SK-N-SH (cell line): ENCODE measurements at regions not wholly inside any gene's neighbourhood (a gene's known extent, or its start where the extent isn't known, plus 50 kb on each side); places are given as distances from the start of the nearest gene placed in this dataset.

Experiments
- CTCF ChIA-PET: fragments of 300-600, 350-600 bp; formaldehyde crosslinking; extraction: SDS; loops from one replicate; lab custom pipeline; 2021; lab: Yijun Ruan, JAX
- POLR2A ChIA-PET: fragments of 350-600 bp; sonication (Branson Sonifier 250); formaldehyde crosslinking; extraction: SDS; loops from one replicate; lab custom pipeline; 2020; ENCODE audit warnings: antibody characterized with exemption, inconsistent platforms; lab: Yijun Ruan, JAX
- DNase-seq: peaks from one replicate; pipeline ENCODE4 v3.0.0; 2012
- H2AFZ ChIP-seq: fragments of 200-600 bp; sonication (generic); 2 replicates; pipeline ENCODE4 v1.8.1; 2016; ENCODE audit warnings: antibody characterized with exemption, mild to moderate bottlenecking, low read depth
- H3F3A ChIP-seq: fragments of 200-600 bp; sonication (generic); replicated peaks from 2 replicates; pipeline ENCODE3; 2016; ENCODE audit warnings: antibody characterized with exemption, mild to moderate bottlenecking; ENCODE audit not compliant: insufficient read depth
- H3K27ac ChIP-seq, 2 experiments: fragments of 200-500 bp in 1 of 2; fragments of 200-600 bp in 1 of 2; sonication (Bioruptor generic) in 1 of 2; sonication (generic), shearing (Covaris generic) in 1 of 2; 2 replicates each; pipeline versions ENCODE4 v1.5.1 to v1.6.1; 2014 to 2016; ENCODE audit warnings: low read depth in 2 of 2, inconsistent platforms in 1 of 2, low read length in 1 of 2, mild to moderate bottlenecking in 1 of 2, mixed read lengths in 1 of 2
- H3K27me3 ChIP-seq: fragments of 200-600 bp; sonication (generic), shearing (Covaris generic); 2 replicates; pipeline ENCODE4 v1.6.1; 2016; ENCODE audit warnings: mixed run types; ENCODE audit not compliant: insufficient read depth
- H3K36me3 ChIP-seq, 2 experiments: fragments of 200-500 bp in 1 of 2; fragments of 200-600 bp in 1 of 2; sonication (Bioruptor generic) in 1 of 2; sonication (generic) in 1 of 2; replicated peaks in 1 of 2; 2 replicates each; pipeline versions ENCODE3 to v1.5.1; 2014 to 2016; ENCODE audit warnings: low read length in 1 of 2, mild to moderate bottlenecking in 1 of 2; ENCODE audit not compliant: insufficient read depth in 2 of 2, control insufficient read depth in 1 of 2
- H3K4me1 ChIP-seq, 2 experiments: fragments of 200-500 bp in 1 of 2; fragments of 200-600 bp in 1 of 2; sonication (Bioruptor generic) in 1 of 2; sonication (generic), shearing (Covaris generic) in 1 of 2; 2 replicates each; pipeline versions ENCODE4 v1.5.1 to v1.6.1; 2014 to 2016; ENCODE audit warnings: low read depth in 1 of 2, low read length in 1 of 2, mixed run types in 1 of 2; ENCODE audit not compliant: insufficient read depth in 2 of 2, control insufficient read depth in 1 of 2
- H3K4me2 ChIP-seq: fragments of 200-600 bp; sonication (generic), shearing (Covaris generic); 2 replicates; pipeline ENCODE4 v1.6.1; 2017; ENCODE audit warnings: mixed run types
- H3K4me3 ChIP-seq, 2 experiments: fragments of 200-500 bp in 1 of 2; fragments of 200-600 bp in 1 of 2; sonication (Bioruptor generic) in 1 of 2; sonication (generic), shearing (Covaris generic) in 1 of 2; 2 replicates each; pipeline versions ENCODE4 v1.5.1 to v1.8.1; 2014 to 2016; ENCODE audit warnings: low read depth in 2 of 2, inconsistent platforms in 1 of 2, low read length in 1 of 2, mild to moderate bottlenecking in 1 of 2, mixed read lengths in 1 of 2, moderate library complexity in 1 of 2
- H3K79me2 ChIP-seq: fragments of 200-600 bp; sonication (generic); 2 replicates; pipeline ENCODE4 v1.8.1; 2017; ENCODE audit warnings: mild to moderate bottlenecking; ENCODE audit not compliant: insufficient read depth
- H3K9ac ChIP-seq: fragments of 200-600 bp; sonication (generic); 2 replicates; pipeline ENCODE4 v1.6.1; 2017; ENCODE audit warnings: mixed run types
- H3K9me2 ChIP-seq: fragments of 200-600 bp; sonication (generic); 2 replicates; pipeline ENCODE4 v1.6.1; 2017; ENCODE audit warnings: mixed run types
- H3K9me3 ChIP-seq: fragments of 200-600 bp; sonication (generic); 2 replicates; pipeline ENCODE4 v1.6.1; 2017; ENCODE audit warnings: mixed run types, mild to moderate bottlenecking, moderate library complexity
- H4K20me1 ChIP-seq: fragments of 200-600 bp; sonication (generic); 2 replicates; pipeline ENCODE4 v1.6.1; 2017; ENCODE audit warnings: mild to moderate bottlenecking, mixed run types; ENCODE audit not compliant: insufficient read depth
- CHD2 ChIP-seq: fragments of 150-350 bp; IDR thresholded peaks from 2 replicates; pipeline ENCODE4 v1.6.1; 2018; ENCODE audit warnings: low read length; ENCODE audit not compliant: partially characterized antibody
- EP300 ChIP-seq, 2 experiments: IDR thresholded peaks; 2 replicates each; pipeline versions ENCODE4 v1.4.0 to v1.6.1; 2012; ENCODE audit warnings: borderline replicate concordance in 1 of 2, low read depth in 1 of 2, low read length in 1 of 2
- EZH2phosphoT487 ChIP-seq: fragments of 200-600 bp; sonication (generic); IDR thresholded peaks from 2 replicates; pipeline ENCODE4 v1.6.1; 2017; ENCODE audit warnings: low read depth, mixed run types, mild to moderate bottlenecking, antibody characterized with exemption, moderate library complexity, borderline replicate concordance
- GABPA ChIP-seq: IDR thresholded peaks from 2 replicates; pipeline ENCODE4 v1.4.0; 2012; ENCODE audit warnings: low read depth, mild to moderate bottlenecking
- GATA2 ChIP-seq: sonication (generic); formaldehyde crosslinking; IDR thresholded peaks from 2 replicates; pipeline ENCODE4 v1.5.0; 2020; ENCODE audit warnings: mild to moderate bottlenecking, missing genetic modification reagents
- MEF2A ChIP-seq: IDR thresholded peaks from 2 replicates; pipeline ENCODE4 v1.4.0; 2012; ENCODE audit warnings: low read depth, borderline replicate concordance
- MXI1 ChIP-seq: IDR thresholded peaks from 2 replicates; pipeline ENCODE4 v1.6.1; 2012; ENCODE audit warnings: mild to moderate bottlenecking, low read depth, low read length, improper control_type of control experiment
- NFIC ChIP-seq: IDR thresholded peaks from 2 replicates; pipeline ENCODE4 v1.4.0; 2012; ENCODE audit warnings: borderline replicate concordance
- POLR2AphosphoS5 ChIP-seq: IDR thresholded peaks from 2 replicates; pipeline ENCODE4 v1.6.1; 2012; ENCODE audit warnings: low read depth, low read length
- RAD21 ChIP-seq: IDR thresholded peaks from 2 replicates; pipeline ENCODE4 v1.6.1; 2012; ENCODE audit warnings: mild to moderate bottlenecking, low read length
- RFX5 ChIP-seq: IDR thresholded peaks from 2 replicates; pipeline ENCODE4 v1.6.1; 2012; ENCODE audit warnings: mild to moderate bottlenecking, improper control_type of control experiment, low read length
- SMC3 ChIP-seq: IDR thresholded peaks from 2 replicates; pipeline ENCODE4 v1.6.1; 2012; ENCODE audit warnings: low read depth, low read length, improper control_type of control experiment
- TCF12 ChIP-seq: IDR thresholded peaks from 2 replicates; pipeline ENCODE4 v1.4.0; 2012
- USF2 ChIP-seq: fragments of 150-350 bp; IDR thresholded peaks from 2 replicates; pipeline ENCODE4 v1.6.1; 2017; ENCODE audit warnings: antibody characterized with exemption, low read length, low read depth, borderline replicate concordance
- YY1 ChIP-seq: IDR thresholded peaks from 2 replicates; pipeline ENCODE4 v1.4.0; 2012; ENCODE audit warnings: low read depth, mild to moderate bottlenecking
- ZBTB33 ChIP-seq: IDR thresholded peaks from 2 replicates; pipeline ENCODE4 v1.4.0; 2012; ENCODE audit warnings: low read depth, borderline replicate concordance
- WGBS: methylation state at CpG from one replicate; pipeline ENCODE4 v1.1.6; 2017; ENCODE audit warnings: low lambda C conversion rate; 5-methylcytosine and 5-hydroxymethylcytosine counted together
- TF ChIP-seq, protein P1 (sequence below): IDR thresholded peaks from 2 replicates; pipeline ENCODE4 v1.4.0; 2012; ENCODE audit warnings: low read depth
- TF ChIP-seq, protein P2 (sequence below): IDR thresholded peaks from 2 replicates; pipeline ENCODE4; 2012

GRCh38 chr5:173755319-173755718 is 132.8 kb upstream of the CPEB4 start:
- Histone ChIP-seq H3K4me3 (no peak overlapping the region), H3K4me1 (peaks cover 0 to 40% of the 10 kb centered on the region in 2 experiments; a peak in 2 of 4 replicates), H3K9ac (no peak overlapping the region), H3K27me3 (no peaks in the 10 kb centered on the region), H3K9me3 (no peaks in the 10 kb centered on the region), H4K20me1 (no peaks in the 10 kb centered on the region), H3K79me2 (no peaks in the 10 kb centered on the region), H3K36me3 (no peaks in the 10 kb centered on the region), H3F3A (no peaks in the 10 kb centered on the region), H3K4me2 (no peak overlapping the region), H3K9me2 (no peaks in the 10 kb centered on the region), H2AFZ (no peak overlapping the region), H3K27ac (no peak overlapping the region)
- TF ChIP-seq, protein P1, sequence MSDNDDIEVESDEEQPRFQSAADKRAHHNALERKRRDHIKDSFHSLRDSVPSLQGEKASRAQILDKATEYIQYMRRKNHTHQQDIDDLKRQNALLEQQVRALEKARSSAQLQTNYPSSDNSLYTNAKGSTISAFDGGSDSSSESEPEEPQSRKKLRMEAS = no peak
- no peak for TF ChIP-seq POLR2AphosphoS5
- TF ChIP-seq USF2 = no peak
- no peak for TF ChIP-seq NFIC
- TF ChIP-seq EZH2phosphoT487 = no peak
- TF ChIP-seq SMC3 = no peak
- no peak for TF ChIP-seq CHD2
- TF ChIP-seq RFX5 = no peak
- TF ChIP-seq ZBTB33 = no peak
- TF ChIP-seq YY1 = no peak
- ChIA-PET CTCF (interaction anchor here (1.0 kb wide), 1 partner anchor 11 kb away, joined by 3 read pairs; no protein-coding TSS in a partner anchor), POLR2A (interaction anchor here (1.1 kb wide), 1 partner anchor 129 kb away, joined by 4 read pairs; no protein-coding TSS in a partner anchor)
- no peak for DNase-seq
- 63% methylated on average over 3 of the region's 3 CpGs for WGBS

DNA sequence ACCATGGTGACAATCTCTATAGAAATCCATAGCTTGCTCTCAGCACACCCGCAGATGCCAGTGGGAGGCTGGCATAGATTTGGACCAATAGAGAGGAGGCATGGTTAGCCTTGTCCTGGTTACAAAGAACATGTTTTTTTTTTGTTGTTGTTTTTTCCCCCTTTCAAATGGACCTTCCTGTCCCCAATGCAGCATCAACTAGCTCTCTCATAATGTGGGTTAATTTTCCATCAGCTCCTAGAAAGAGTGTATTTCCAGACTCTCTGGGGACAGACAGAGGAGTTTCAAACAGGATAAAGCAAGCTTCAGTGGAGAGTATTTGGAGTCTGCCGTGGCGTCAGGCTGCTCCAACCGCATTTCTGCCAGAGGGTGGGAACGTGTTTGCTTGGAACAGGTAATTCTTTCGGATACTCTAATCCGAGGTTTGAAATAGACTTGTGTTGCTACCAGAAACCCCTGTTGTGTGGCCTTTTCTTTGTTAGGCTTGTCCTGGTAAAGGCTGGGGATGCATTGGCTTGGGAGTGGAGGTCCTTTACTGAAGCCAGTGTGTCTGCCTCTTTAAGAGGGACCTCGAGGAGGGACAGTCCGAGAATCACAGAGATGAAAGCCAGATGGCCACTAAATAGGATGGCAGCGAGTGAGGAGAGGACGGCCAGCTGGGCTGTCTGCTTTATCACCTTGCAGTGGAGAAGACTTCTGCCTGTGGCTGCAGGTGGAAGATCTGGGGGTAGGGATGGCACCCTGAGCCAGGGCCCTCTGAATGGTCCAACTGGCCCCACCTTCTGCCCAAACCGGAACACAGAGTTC is 130.5 kb upstream of the CPEB4 start:
- POLR2A ChIA-PET = interaction anchor here (1.0 to 1.5 kb wide), 8 partner anchors 10 to 206 kb away, joined by 3 to 7 read pairs (median 4); partner anchors contain the start of gene CPEB4
- no peaks in the 10 kb centered on the region for H3K9me3 ChIP-seq
- H3F3A ChIP-seq = no peaks in the 10 kb centered on the region
- H2AFZ ChIP-seq = no peak overlapping the region
- 40% methylated on average over 10 of the region's 12 CpGs for WGBS
- H3K27ac ChIP-seq = peak overlapping the region in 1 of 2 experiments; percentile 91; a peak in 3 of 4 replicates
- no peaks in the 10 kb centered on the region for H3K9me2 ChIP-seq
- no peaks in the 10 kb centered on the region for H3K27me3 ChIP-seq
- H3K4me3 ChIP-seq = no peak overlapping the region; a peak in 1 of 4 replicates
- peak; percentile 79 for DNase-seq
- H3K9ac ChIP-seq = no peak overlapping the region
- peaks cover 0 to 40% of the 10 kb centered on the region in 2 experiments; a peak in 2 of 4 replicates for H3K4me1 ChIP-seq
- no peaks in the 10 kb centered on the region for H3K79me2 ChIP-seq
- H3K4me2 ChIP-seq = no peak overlapping the region
- TF ChIP-seq MEF2A = no peak
- TF ChIP-seq EP300 (IDR thresholded peaks at IDR 0.05; ENCODE audit: borderline replicate concordance in 1 of 2, low read depth in 1 of 2, low read length in 1 of 2) = peak in 1 of 2 experiments; percentile 84; a peak in 2 of 4 replicates
- TF ChIP-seq CHD2 = peak; percentile 67
- no peak for TF ChIP-seq USF2
- TF ChIP-seq TCF12 = peak; percentile 43; the same call in 1 of the 2 replicates
- no peak for TF ChIP-seq GABPA
- peak; percentile 39 for TF ChIP-seq RAD21
- TF ChIP-seq MXI1 = peak; percentile 11; the same call in 1 of the 2 replicates
- TF ChIP-seq, protein P2, sequence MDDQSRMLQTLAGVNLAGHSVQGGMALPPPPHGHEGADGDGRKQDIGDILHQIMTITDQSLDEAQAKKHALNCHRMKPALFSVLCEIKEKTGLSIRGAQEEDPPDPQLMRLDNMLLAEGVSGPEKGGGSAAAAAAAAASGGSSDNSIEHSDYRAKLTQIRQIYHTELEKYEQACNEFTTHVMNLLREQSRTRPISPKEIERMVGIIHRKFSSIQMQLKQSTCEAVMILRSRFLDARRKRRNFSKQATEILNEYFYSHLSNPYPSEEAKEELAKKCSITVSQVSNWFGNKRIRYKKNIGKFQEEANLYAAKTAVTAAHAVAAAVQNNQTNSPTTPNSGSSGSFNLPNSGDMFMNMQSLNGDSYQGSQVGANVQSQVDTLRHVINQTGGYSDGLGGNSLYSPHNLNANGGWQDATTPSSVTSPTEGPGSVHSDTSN = peak; percentile 22; the same call in 1 of the 2 replicates
- peak; percentile 68 for TF ChIP-seq GATA2
- no peaks in the 10 kb centered on the region for H3K36me3 ChIP-seq
- H4K20me1 ChIP-seq = no peaks in the 10 kb centered on the region
- CTCF ChIA-PET = interaction anchor here (1.2 to 1.4 kb wide), 2 partner anchors 157 to 215 kb away, joined by 3 to 5 read pairs; no protein-coding TSS in a partner anchor
